ENCODE measurements at regions not wholly inside any gene's neighbourhood (a gene's known extent, or its start where the extent isn't known, plus 50 kb on each side); places are given as distances from the start of the nearest gene placed in this dataset.

- Mint-ChIP-seq H3K4me3 (ENCODE audit: unreplicated experiment) (peak overlapping the region; percentile 69), H3K27me3 (ENCODE audit: low read depth, unreplicated experiment) (no peaks in the 10 kb centered on the region), H3K36me3 (ENCODE audit: low read depth, unreplicated experiment) (no peaks in the 10 kb centered on the region), H3K9me3 (ENCODE audit: unreplicated experiment) (no peaks in the 10 kb centered on the region), H3K27ac (ENCODE audit: unreplicated experiment) (peak overlapping the region; percentile 95), H3K4me1 (ENCODE audit: low read depth, unreplicated experiment) (peaks cover 55% of the 10 kb centered on the region)
- Histone ChIP-seq H4K20me1 (ENCODE audit: insufficient read depth, low read length) (no peaks in the 10 kb centered on the region), H3K9me3 (ENCODE audit: insufficient read depth, low read depth, low read length) (no peaks in the 10 kb centered on the region), H3K4me3 (ENCODE audit: insufficient read depth, low read depth, low read length) (peak overlapping the region; percentile 15), H3K79me2 (ENCODE audit: insufficient read depth, low read length) (no peaks in the 10 kb centered on the region), H3K27me3 (ENCODE audit: insufficient read depth, low read length) (no peaks in the 10 kb centered on the region), H2AFZ (ENCODE audit: low read depth, low read length) (peak overlapping the region; percentile 19), H3K27ac (ENCODE audit: low read depth, low read length) (peak overlapping the region; percentile 78), H3K9ac (ENCODE audit: low read length) (peak overlapping the region; percentile 53), H3K36me3 (ENCODE audit: insufficient read depth, low read length) (no peaks in the 10 kb centered on the region), H3K4me1 (ENCODE audit: insufficient read depth, low read length) (peaks cover 46% of the 10 kb centered on the region), H3K4me2 (ENCODE audit: low read length) (peak overlapping the region; percentile 62)
- FAIRE-seq (peak; percentile 78), DNase-seq (ENCODE audit: low read depth) (peak; percentile 95)
- TF ChIP-seq CTCF (IDR thresholded peaks at IDR 0.05; ENCODE audit: insufficient read depth, low read depth, low read length) (no peak), EZH2 (IDR thresholded peaks at IDR 0.05; ENCODE audit: insufficient read depth, low read length) (no peak)
Measured at GRCh38 chr15:36358094-36358493, 221.3 kb upstream of the CDIN1 start.

DNA sequence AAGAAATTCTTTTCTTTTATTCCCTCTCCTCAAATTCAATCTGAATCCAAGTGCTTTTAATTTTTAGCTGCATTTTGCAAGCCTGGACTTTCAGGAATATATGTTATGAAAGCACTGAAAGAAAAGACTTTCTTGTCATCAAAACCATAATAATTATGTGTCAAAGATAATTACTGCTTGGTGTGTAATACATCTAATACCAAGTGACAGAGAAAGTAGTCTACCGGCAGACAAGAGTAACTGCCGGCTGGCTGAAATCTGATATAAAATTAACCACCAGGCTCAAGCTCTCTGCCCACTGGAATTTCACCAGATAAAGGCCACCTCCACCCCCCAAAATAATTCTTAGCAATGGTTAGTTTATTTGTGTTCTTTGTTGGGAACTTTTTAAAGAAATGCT, 220.9 kb upstream of the CDIN1 start:
- Mint-ChIP-seq H3K4me1 (ENCODE audit: low read depth, unreplicated experiment) (peaks cover 59% of the 10 kb centered on the region), H3K27me3 (ENCODE audit: low read depth, unreplicated experiment) (no peaks in the 10 kb centered on the region), H3K9me3 (ENCODE audit: unreplicated experiment) (no peaks in the 10 kb centered on the region), H3K27ac (ENCODE audit: unreplicated experiment) (peak overlapping the region; percentile 95), H3K36me3 (ENCODE audit: low read depth, unreplicated experiment) (no peaks in the 10 kb centered on the region), H3K4me3 (ENCODE audit: unreplicated experiment) (peak overlapping the region; percentile 69)
- Histone ChIP-seq H3K9me3 (ENCODE audit: insufficient read depth, low read depth, low read length) (no peaks in the 10 kb centered on the region), H3K4me2 (ENCODE audit: low read length) (peak overlapping the region; percentile 62), H3K4me3 (ENCODE audit: insufficient read depth, low read depth, low read length) (no peak overlapping the region), H4K20me1 (ENCODE audit: insufficient read depth, low read length) (no peaks in the 10 kb centered on the region), H3K27me3 (ENCODE audit: insufficient read depth, low read length) (no peaks in the 10 kb centered on the region), H3K36me3 (ENCODE audit: insufficient read depth, low read length) (no peaks in the 10 kb centered on the region), H3K27ac (ENCODE audit: low read depth, low read length) (peak overlapping the region; percentile 78), H3K79me2 (ENCODE audit: insufficient read depth, low read length) (no peaks in the 10 kb centered on the region), H3K4me1 (ENCODE audit: insufficient read depth, low read length) (peaks cover 46% of the 10 kb centered on the region), H2AFZ (ENCODE audit: low read depth, low read length) (no peak overlapping the region), H3K9ac (ENCODE audit: low read length) (peak overlapping the region; percentile 53)
- peak; percentile 60 for DNase-seq (ENCODE audit: low read depth)
- no peak for FAIRE-seq
- TF ChIP-seq CTCF (IDR thresholded peaks at IDR 0.05; ENCODE audit: insufficient read depth, low read depth, low read length): no peak
- TF ChIP-seq EZH2 (IDR thresholded peaks at IDR 0.05; ENCODE audit: insufficient read depth, low read length): no peak

DNA sequence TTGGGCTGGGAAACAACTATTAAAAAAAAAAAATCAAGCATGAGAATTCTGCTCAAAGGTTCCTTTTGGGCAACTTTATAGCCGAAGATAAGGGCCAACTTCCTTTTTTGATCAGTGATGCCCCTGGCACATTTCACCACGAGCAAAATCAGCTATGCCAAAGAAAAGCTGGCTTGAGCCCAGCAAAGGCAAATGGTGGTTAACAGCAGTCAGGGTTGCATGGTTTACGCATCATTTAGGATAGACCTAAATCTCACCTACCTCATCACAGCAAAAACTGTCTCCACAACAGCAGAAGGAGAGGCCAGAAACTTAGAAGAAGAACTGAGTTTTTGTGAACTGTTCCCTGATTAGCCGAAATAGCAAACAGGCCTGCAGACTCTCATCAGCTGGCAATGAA, 220.1 kb upstream of the CDIN1 start:
- DNase-seq (ENCODE audit: low read depth) (no peak), FAIRE-seq (no peak)
- H3K36me3 Mint-ChIP-seq (ENCODE audit: low read depth, unreplicated experiment): no peaks in the 10 kb centered on the region
- H3K4me3 Mint-ChIP-seq (ENCODE audit: unreplicated experiment): no peak overlapping the region
- Histone ChIP-seq H3K9me3 (ENCODE audit: insufficient read depth, low read depth, low read length) (no peaks in the 10 kb centered on the region), H3K4me2 (ENCODE audit: low read length) (no peak overlapping the region), H3K79me2 (ENCODE audit: insufficient read depth, low read length) (no peaks in the 10 kb centered on the region), H3K4me1 (ENCODE audit: insufficient read depth, low read length) (peaks cover 46% of the 10 kb centered on the region), H3K4me3 (ENCODE audit: insufficient read depth, low read depth, low read length) (no peak overlapping the region), H3K9ac (ENCODE audit: low read length) (no peak overlapping the region), H3K27me3 (ENCODE audit: insufficient read depth, low read length) (no peaks in the 10 kb centered on the region), H2AFZ (ENCODE audit: low read depth, low read length) (no peak overlapping the region), H3K36me3 (ENCODE audit: insufficient read depth, low read length) (no peaks in the 10 kb centered on the region), H4K20me1 (ENCODE audit: insufficient read depth, low read length) (no peaks in the 10 kb centered on the region), H3K27ac (ENCODE audit: low read depth, low read length) (no peak overlapping the region)
- no peaks in the 10 kb centered on the region for H3K9me3 Mint-ChIP-seq (ENCODE audit: unreplicated experiment)
- H3K27me3 Mint-ChIP-seq (ENCODE audit: low read depth, unreplicated experiment): no peaks in the 10 kb centered on the region
- H3K4me1 Mint-ChIP-seq (ENCODE audit: low read depth, unreplicated experiment): peaks cover 63% of the 10 kb centered on the region
- peak overlapping the region; percentile 95 for H3K27ac Mint-ChIP-seq (ENCODE audit: unreplicated experiment)
- no peak for TF ChIP-seq CTCF (IDR thresholded peaks at IDR 0.05; ENCODE audit: insufficient read depth, low read depth, low read length)
- TF ChIP-seq EZH2 (IDR thresholded peaks at IDR 0.05; ENCODE audit: insufficient read depth, low read length): no peak

Measured in astrocyte (in vitro differentiated cells and primary cell).